Heart left ventricle (tissue), 16 donors: ENCODE measurements at regions not wholly inside any gene's neighbourhood (a gene's known extent, or its start where the extent isn't known, plus 50 kb on each side); places are given as distances from the start of the nearest gene placed in this dataset.
"Not testable (repeated sequence)": the region's sequence is repeated elsewhere in the genome, so short reads cannot be mapped to it uniquely, and the experiment has no call there.

Experiments used
- ATAC-seq, 4 donors: fragments of 200-7000 bp; cut with Tn5 transposase; one replicate each; pipeline ENCODE4 v1.9.1; 2020 to 2022; ENCODE audit warnings: moderate library complexity in 4 of 4, mild to moderate bottlenecking in 3 of 4, moderate number of reproducible peaks in 1 of 4
- DNase-seq, 5 donors: peaks; one replicate each; pipeline ENCODE4 v3.0.0-alpha.2; 2020
- H3K27ac ChIP-seq, 12 donors: fragments of 200-600 bp; sonication (generic) in 4 of 12; one replicate each; pipeline versions ENCODE4 v1.5.0 to v1.8.0; 2016 to 2022; ENCODE audit warnings: mild to moderate bottlenecking in 2 of 12
- H3K27me3 ChIP-seq, 9 donors: fragments of 200-600 bp; sonication (generic) in 2 of 9; one replicate each; pipeline versions ENCODE4 v1.5.1 to v1.8.0; 2016 to 2022; ENCODE audit warnings: mild to moderate bottlenecking in 3 of 9
- H3K36me3 ChIP-seq, 9 donors: fragments of 200-600 bp; sonication (generic) in 2 of 9; one replicate each; pipeline versions ENCODE4 v1.5.0 to v1.8.0; 2018 to 2022; ENCODE audit warnings: mild to moderate bottlenecking in 2 of 9
- H3K4me1 ChIP-seq, 12 donors: fragments of 200-600 bp; sonication (generic) in 4 of 12; one replicate each; pipeline versions ENCODE4 v1.5.0 to v1.8.0; 2016 to 2022; ENCODE audit warnings: mild to moderate bottlenecking in 3 of 12
- H3K4me3 ChIP-seq, 12 donors: fragments of 200-600 bp; sonication (generic) in 4 of 12; one replicate each; pipeline versions ENCODE4 v1.5.0 to v1.8.0; 2017 to 2022; ENCODE audit warnings: mild to moderate bottlenecking in 9 of 12, moderate library complexity in 4 of 12
- H3K9me3 ChIP-seq, 12 donors: fragments of 200-600 bp; sonication (generic) in 4 of 12; one replicate each; pipeline versions ENCODE4 v1.5.0 to v1.8.0; 2016 to 2022; ENCODE audit warnings: mild to moderate bottlenecking in 1 of 12
- CTCF ChIP-seq, 12 donors: fragments of 200-600 bp; sonication (generic) in 4 of 12; IDR thresholded peaks; one replicate each; pipeline versions ENCODE4 v1.5.0 to v1.8.0; 2018 to 2022; ENCODE audit warnings: antibody characterized with exemption in 12 of 12, mild to moderate bottlenecking in 5 of 12
- POLR2A ChIP-seq, 2 donors: fragments of 450-650 bp; IDR thresholded peaks; one replicate each; pipeline ENCODE4 v1.6.1; 2017; ENCODE audit warnings: antibody characterized with exemption in 2 of 2, mild to moderate bottlenecking in 2 of 2, moderate library complexity in 2 of 2
- WGBS, 4 donors: extraction: QIAGEN DNeasy Blood & Tissue Kit in 2 of 4; methylation state at CpG; one replicate each; pipeline versions ENCODE4 v1.1.5 to v1.1.7; 2013 to 2018; 5-methylcytosine and 5-hydroxymethylcytosine counted together
- intact Hi-C, 10 donors: fragments of 100-400 bp; cut with DNase I; formaldehyde crosslinking; loops; one replicate each; pipeline versions ENCODE4 v1.11.1 to v1.14.2; 2022
- donor health status: ischemic (EF 13 %, LVEDD 7.1; RV severe dilation, severe dysfunction).
- donor health status: healthy with polysubstance abuse.
- donor health status: DM: no; HTN: yes; CAD: no.
- donor health status: DM: no; HTN: no; CAD: no.
- donor health status: ischemic (EF 25% LVEDD 6.9; RV normal size, moderate dysfunction).
- donor health status: ischemic (EF 25% LVEDD 5.7; RV mildly dilated, moderate dysfunction).
- donor health status: healthy.
- donor health status: DM: yes; HTN: yes; CAD: no.
- donor health status: ischemic (EF 35%, LVEDD 5.7; RV mildly dilated, moderate dysfunction).
- donor health status: nonischemic (EF 11% LVEDD 7.7; RV severe dilation, severe dysfunction).
- donor health status: DM: yes; HTN: yes; CAD: no.
- donor health status: PGD.
- donor health status: ischemic (EF 29% LVEDD 5.4; RV normal size, mild dysfunction).
- donor health status: nonischemic (EF 23%, LVEDD 6.1; RV moderate dilation, normal function).

DNA sequence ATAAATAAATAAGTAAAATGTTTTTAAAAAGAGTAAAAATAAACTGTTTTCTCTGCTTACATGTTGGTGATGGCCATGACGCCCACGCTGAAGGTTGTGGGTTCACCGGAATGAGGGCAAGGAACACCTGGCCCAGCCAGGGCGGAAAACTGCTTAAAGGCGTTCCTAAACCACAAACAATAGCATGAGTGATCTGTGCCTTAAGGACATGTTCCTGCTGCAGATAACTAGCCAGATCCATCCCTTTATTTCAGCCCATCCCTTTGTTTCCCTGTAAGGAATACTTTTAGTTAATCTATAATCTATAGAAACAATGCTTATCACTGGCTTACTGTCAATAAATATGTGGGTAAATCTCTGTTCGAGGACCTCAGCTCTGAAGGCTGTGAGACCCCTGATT lies 63.3 kb upstream of the CEP78 start:
- H3K36me3 ChIP-seq, intact Hi-C loops, H3K27ac ChIP-seq, H3K9me3 ChIP-seq, ATAC-seq, H3K4me3 ChIP-seq, H3K27me3 ChIP-seq, H3K4me1 ChIP-seq, DNase-seq: not testable (repeated sequence)
- WGBS, 4 donors = 85 to 91% (median 88%) methylated on average over 6 of the region's 6 CpGs

DNA sequence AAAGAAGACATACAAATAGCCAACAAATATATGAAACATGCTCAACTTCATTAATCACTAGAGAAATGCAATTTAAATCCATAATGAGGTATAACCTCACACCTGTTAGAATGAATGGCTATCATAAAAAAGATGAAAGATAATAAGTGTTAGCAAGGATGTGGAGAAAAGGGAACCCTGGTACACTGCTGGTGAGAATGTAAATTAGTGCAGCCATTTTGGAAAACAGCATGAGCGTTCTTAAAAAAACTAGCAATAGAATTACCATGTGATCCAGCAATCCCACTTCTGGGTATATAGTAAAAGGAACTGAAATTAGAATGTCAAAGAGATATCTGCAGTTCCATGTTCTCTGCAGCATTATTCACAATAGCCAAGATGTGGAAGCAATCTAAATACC lies 64.2 kb upstream of the CEP78 start:
- 79 to 92% (median 88%) methylated on average over 1 of the region's 1 CpG for WGBS, 4 donors
- Histone ChIP-seq H3K4me1 (no peaks in the 10 kb centered on the region), H3K4me3 (no peak overlapping the region), H3K36me3 (no peaks in the 10 kb centered on the region), H3K27ac (no peak overlapping the region), H3K9me3 (peaks cover 0 to 9% (median 0%) of the 10 kb centered on the region in 12 donors), H3K27me3 (no peaks in the 10 kb centered on the region)
- intact Hi-C loops = no loop called here
- no peak for ATAC-seq
- TF ChIP-seq CTCF (IDR thresholded peaks at IDR 0.05) = no peak
- TF ChIP-seq POLR2A (IDR thresholded peaks at IDR 0.05) = no peak
- no peak for DNase-seq

DNA sequence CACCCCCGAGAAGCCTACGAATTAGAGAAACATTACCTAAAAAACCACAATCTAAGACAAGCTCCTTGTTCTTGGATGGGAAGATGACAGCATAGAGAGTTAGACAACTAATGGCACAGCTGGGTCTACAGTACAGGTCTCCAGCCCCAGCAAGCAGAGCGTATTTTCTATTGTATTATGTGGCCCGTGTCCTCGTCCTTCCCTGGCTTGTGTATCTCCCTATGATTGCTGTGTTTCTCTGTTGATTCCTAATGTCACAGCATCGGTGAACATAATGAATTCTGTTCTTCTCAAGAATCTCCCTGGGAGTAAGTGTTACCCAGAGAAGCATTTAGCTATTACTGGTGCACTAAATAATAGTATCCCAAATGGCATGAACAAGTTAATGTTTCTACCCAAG lies 66.8 kb upstream of the CEP78 start:
- no peaks in the 10 kb centered on the region for H3K4me1 ChIP-seq
- no peak for DNase-seq
- 91 to 92% (median 91%) methylated on average over 6 of the region's 6 CpGs for WGBS, 4 donors
- TF ChIP-seq POLR2A (IDR thresholded peaks at IDR 0.05) (no peak), CTCF (IDR thresholded peaks at IDR 0.05) (no peak)
- H3K4me3 ChIP-seq = no peak overlapping the region
- H3K36me3 ChIP-seq = no peaks in the 10 kb centered on the region
- H3K27ac ChIP-seq = no peak overlapping the region
- peaks cover 0 to 12% (median 1%) of the 10 kb centered on the region in 12 donors for H3K9me3 ChIP-seq
- no peaks in the 10 kb centered on the region for H3K27me3 ChIP-seq
- no peak for ATAC-seq
- intact Hi-C loops = no loop called here

DNA sequence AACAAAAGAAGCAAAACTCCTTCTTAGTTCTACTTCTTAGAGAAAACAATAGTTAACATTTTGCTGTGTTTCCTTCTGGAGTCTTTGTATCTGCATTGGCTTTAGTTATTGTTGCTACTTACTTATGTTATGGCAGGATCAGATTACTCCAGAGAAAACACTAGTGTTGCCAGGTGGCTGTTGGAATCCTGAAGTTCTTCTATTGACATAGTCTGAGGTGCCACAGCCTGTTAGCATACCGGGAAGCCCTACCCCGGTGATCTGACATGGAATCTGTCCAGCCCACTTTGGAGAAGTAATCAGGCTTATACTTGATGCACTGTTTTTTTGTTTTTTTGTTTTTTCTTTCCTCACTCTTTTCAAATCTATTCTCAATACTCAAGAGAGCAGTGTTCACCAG lies 68.5 kb upstream of the CEP78 start:
- no peak overlapping the region for H3K4me3 ChIP-seq
- H3K4me1 ChIP-seq = no peaks in the 10 kb centered on the region
- TF ChIP-seq POLR2A (IDR thresholded peaks at IDR 0.05) (no peak), CTCF (IDR thresholded peaks at IDR 0.05) (no peak)
- ATAC-seq (no peak), DNase-seq (no peak)
- 44 to 74% (median 47%) methylated on average over 2 of the region's 2 CpGs for WGBS, 4 donors
- no peaks in the 10 kb centered on the region for H3K36me3 ChIP-seq
- intact Hi-C loops = no loop called here
- no peaks in the 10 kb centered on the region for H3K27me3 ChIP-seq
- no peak overlapping the region for H3K27ac ChIP-seq
- H3K9me3 ChIP-seq = peaks cover 0 to 24% (median 4%) of the 10 kb centered on the region in 12 donors

DNA sequence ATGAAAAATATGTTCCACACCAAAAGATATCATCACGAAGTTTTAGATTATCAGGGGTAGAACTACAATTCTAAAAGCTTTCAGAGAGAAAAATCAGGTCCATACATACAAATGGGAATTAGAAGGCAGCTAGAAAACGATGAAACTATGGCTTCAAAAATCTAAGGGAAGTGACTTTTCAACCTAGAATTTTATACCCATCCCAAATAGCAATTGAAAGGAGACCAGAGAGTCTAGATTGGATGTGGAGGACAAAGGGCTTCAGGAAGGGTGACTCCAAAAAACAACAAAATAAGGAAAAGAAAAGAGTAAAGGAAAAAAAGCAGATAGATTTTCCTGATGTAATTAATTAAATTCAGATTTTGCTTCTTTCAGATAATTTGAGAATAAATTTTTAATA lies 72.0 kb upstream of the CEP78 start:
- TF ChIP-seq CTCF (IDR thresholded peaks at IDR 0.05) (no peak), POLR2A (IDR thresholded peaks at IDR 0.05) (no peak)
- intact Hi-C loops = no loop called here
- ATAC-seq = no peak

More for the DNA sequence above, 72.0 kb upstream of the CEP78 start:
- H3K27ac ChIP-seq = no peak overlapping the region
- peaks cover 0 to 2% (median 0%) of the 10 kb centered on the region in 9 donors for H3K27me3 ChIP-seq
- H3K36me3 ChIP-seq = no peaks in the 10 kb centered on the region
- H3K4me1 ChIP-seq = no peaks in the 10 kb centered on the region
- no peak overlapping the region for H3K4me3 ChIP-seq
- DNase-seq = no peak
- WGBS, 4 donors = 55 to 67% (median 62%) methylated on average over 2 of the region's 2 CpGs
- H3K9me3 ChIP-seq = peaks cover 0 to 24% (median 4%) of the 10 kb centered on the region in 12 donors
